SK-N-SH (cell line): ENCODE measurements at regions not wholly inside any gene's neighbourhood (a gene's known extent, or its start where the extent isn't known, plus 50 kb on each side); places are given as distances from the start of the nearest gene placed in this dataset.

Experiments
- CTCF ChIA-PET: fragments of 300-600, 350-600 bp; formaldehyde crosslinking; extraction: SDS; loops from one replicate; lab custom pipeline; 2021; lab: Yijun Ruan, JAX
- POLR2A ChIA-PET: fragments of 350-600 bp; sonication (Branson Sonifier 250); formaldehyde crosslinking; extraction: SDS; loops from one replicate; lab custom pipeline; 2020; ENCODE audit warnings: antibody characterized with exemption, inconsistent platforms; lab: Yijun Ruan, JAX
- DNase-seq: peaks from one replicate; pipeline ENCODE4 v3.0.0; 2012
- H2AFZ ChIP-seq: fragments of 200-600 bp; sonication (generic); 2 replicates; pipeline ENCODE4 v1.8.1; 2016; ENCODE audit warnings: antibody characterized with exemption, mild to moderate bottlenecking, low read depth
- H3F3A ChIP-seq: fragments of 200-600 bp; sonication (generic); replicated peaks from 2 replicates; pipeline ENCODE3; 2016; ENCODE audit warnings: antibody characterized with exemption, mild to moderate bottlenecking; ENCODE audit not compliant: insufficient read depth
- H3K27ac ChIP-seq, 2 experiments: fragments of 200-500 bp in 1 of 2; fragments of 200-600 bp in 1 of 2; sonication (Bioruptor generic) in 1 of 2; sonication (generic), shearing (Covaris generic) in 1 of 2; 2 replicates each; pipeline versions ENCODE4 v1.5.1 to v1.6.1; 2014 to 2016; ENCODE audit warnings: low read depth in 2 of 2, inconsistent platforms in 1 of 2, low read length in 1 of 2, mild to moderate bottlenecking in 1 of 2, mixed read lengths in 1 of 2
- H3K27me3 ChIP-seq: fragments of 200-600 bp; sonication (generic), shearing (Covaris generic); 2 replicates; pipeline ENCODE4 v1.6.1; 2016; ENCODE audit warnings: mixed run types; ENCODE audit not compliant: insufficient read depth
- H3K36me3 ChIP-seq, 2 experiments: fragments of 200-500 bp in 1 of 2; fragments of 200-600 bp in 1 of 2; sonication (Bioruptor generic) in 1 of 2; sonication (generic) in 1 of 2; replicated peaks in 1 of 2; 2 replicates each; pipeline versions ENCODE3 to v1.5.1; 2014 to 2016; ENCODE audit warnings: low read length in 1 of 2, mild to moderate bottlenecking in 1 of 2; ENCODE audit not compliant: insufficient read depth in 2 of 2, control insufficient read depth in 1 of 2
- H3K4me1 ChIP-seq, 2 experiments: fragments of 200-500 bp in 1 of 2; fragments of 200-600 bp in 1 of 2; sonication (Bioruptor generic) in 1 of 2; sonication (generic), shearing (Covaris generic) in 1 of 2; 2 replicates each; pipeline versions ENCODE4 v1.5.1 to v1.6.1; 2014 to 2016; ENCODE audit warnings: low read depth in 1 of 2, low read length in 1 of 2, mixed run types in 1 of 2; ENCODE audit not compliant: insufficient read depth in 2 of 2, control insufficient read depth in 1 of 2
- H3K4me2 ChIP-seq: fragments of 200-600 bp; sonication (generic), shearing (Covaris generic); 2 replicates; pipeline ENCODE4 v1.6.1; 2017; ENCODE audit warnings: mixed run types
- H3K4me3 ChIP-seq, 2 experiments: fragments of 200-500 bp in 1 of 2; fragments of 200-600 bp in 1 of 2; sonication (Bioruptor generic) in 1 of 2; sonication (generic), shearing (Covaris generic) in 1 of 2; 2 replicates each; pipeline versions ENCODE4 v1.5.1 to v1.8.1; 2014 to 2016; ENCODE audit warnings: low read depth in 2 of 2, inconsistent platforms in 1 of 2, low read length in 1 of 2, mild to moderate bottlenecking in 1 of 2, mixed read lengths in 1 of 2, moderate library complexity in 1 of 2
- H3K79me2 ChIP-seq: fragments of 200-600 bp; sonication (generic); 2 replicates; pipeline ENCODE4 v1.8.1; 2017; ENCODE audit warnings: mild to moderate bottlenecking; ENCODE audit not compliant: insufficient read depth
- H3K9ac ChIP-seq: fragments of 200-600 bp; sonication (generic); 2 replicates; pipeline ENCODE4 v1.6.1; 2017; ENCODE audit warnings: mixed run types
- H3K9me2 ChIP-seq: fragments of 200-600 bp; sonication (generic); 2 replicates; pipeline ENCODE4 v1.6.1; 2017; ENCODE audit warnings: mixed run types
- H3K9me3 ChIP-seq: fragments of 200-600 bp; sonication (generic); 2 replicates; pipeline ENCODE4 v1.6.1; 2017; ENCODE audit warnings: mixed run types, mild to moderate bottlenecking, moderate library complexity
- H4K20me1 ChIP-seq: fragments of 200-600 bp; sonication (generic); 2 replicates; pipeline ENCODE4 v1.6.1; 2017; ENCODE audit warnings: mild to moderate bottlenecking, mixed run types; ENCODE audit not compliant: insufficient read depth
- CHD2 ChIP-seq: fragments of 150-350 bp; IDR thresholded peaks from 2 replicates; pipeline ENCODE4 v1.6.1; 2018; ENCODE audit warnings: low read length; ENCODE audit not compliant: partially characterized antibody
- ELF1 ChIP-seq: IDR thresholded peaks from 2 replicates; pipeline ENCODE4 v1.4.0; 2012
- EP300 ChIP-seq, 2 experiments: IDR thresholded peaks; 2 replicates each; pipeline versions ENCODE4 v1.4.0 to v1.6.1; 2012; ENCODE audit warnings: borderline replicate concordance in 1 of 2, low read depth in 1 of 2, low read length in 1 of 2
- EZH2phosphoT487 ChIP-seq: fragments of 200-600 bp; sonication (generic); IDR thresholded peaks from 2 replicates; pipeline ENCODE4 v1.6.1; 2017; ENCODE audit warnings: low read depth, mixed run types, mild to moderate bottlenecking, antibody characterized with exemption, moderate library complexity, borderline replicate concordance
- FOXM1 ChIP-seq: IDR thresholded peaks from 2 replicates; pipeline ENCODE4 v1.4.0; 2012; ENCODE audit warnings: low read depth, mild to moderate bottlenecking
- MXI1 ChIP-seq: IDR thresholded peaks from 2 replicates; pipeline ENCODE4 v1.6.1; 2012; ENCODE audit warnings: mild to moderate bottlenecking, low read depth, low read length, improper control_type of control experiment
- NFIC ChIP-seq: IDR thresholded peaks from 2 replicates; pipeline ENCODE4 v1.4.0; 2012; ENCODE audit warnings: borderline replicate concordance
- NRF1 ChIP-seq: IDR thresholded peaks from 2 replicates; pipeline ENCODE4 v1.6.1; 2012; ENCODE audit warnings: low read depth, mild to moderate bottlenecking, low read length
- RCOR1 ChIP-seq: fragments of 150-350 bp; IDR thresholded peaks from 2 replicates; pipeline ENCODE4 v1.6.1; 2017; ENCODE audit warnings: antibody characterized with exemption, low read length
- RFX5 ChIP-seq: IDR thresholded peaks from 2 replicates; pipeline ENCODE4 v1.6.1; 2012; ENCODE audit warnings: mild to moderate bottlenecking, improper control_type of control experiment, low read length
- RXRA ChIP-seq: IDR thresholded peaks from 2 replicates; pipeline ENCODE4 v1.4.0; 2012; ENCODE audit warnings: low read depth, mild to moderate bottlenecking, borderline replicate concordance
- SIN3A ChIP-seq: IDR thresholded peaks from 2 replicates; pipeline ENCODE4 v1.6.1; 2012; ENCODE audit warnings: low read depth, mild to moderate bottlenecking, low read length, moderate library complexity, borderline replicate concordance
- TAF1 ChIP-seq: IDR thresholded peaks from 2 replicates; pipeline ENCODE4 v1.6.1; 2012; ENCODE audit warnings: low read depth, mild to moderate bottlenecking, low read length, moderate library complexity, borderline replicate concordance
- TEAD4 ChIP-seq: IDR thresholded peaks from 2 replicates; pipeline ENCODE4 v1.4.0; 2012; ENCODE audit warnings: mild to moderate bottlenecking, borderline replicate concordance; ENCODE audit not compliant: insufficient read depth
- YY1 ChIP-seq: IDR thresholded peaks from 2 replicates; pipeline ENCODE4 v1.4.0; 2012; ENCODE audit warnings: low read depth, mild to moderate bottlenecking
- WGBS: methylation state at CpG from one replicate; pipeline ENCODE4 v1.1.6; 2017; ENCODE audit warnings: low lambda C conversion rate; 5-methylcytosine and 5-hydroxymethylcytosine counted together
- TF ChIP-seq, protein P1 (sequence below): IDR thresholded peaks from 2 replicates; pipeline ENCODE4 v1.4.0; 2012; ENCODE audit warnings: low read depth, borderline replicate concordance
- TF ChIP-seq, protein P2 (sequence below): IDR thresholded peaks from 2 replicates; pipeline ENCODE4; 2012
- TF ChIP-seq, protein P3 (sequence below): fragments of 150-350 bp; IDR thresholded peaks from 2 replicates; pipeline ENCODE4 v1.6.1; 2017; ENCODE audit warnings: antibody characterized with exemption, low read length, low read depth, borderline replicate concordance
- TF ChIP-seq, protein P4 (sequence below): IDR thresholded peaks from 2 replicates; pipeline ENCODE4 v1.4.0; 2012; ENCODE audit warnings: low read depth
- TF ChIP-seq, protein P5 (sequence below): IDR thresholded peaks from 2 replicates; pipeline ENCODE4 v1.4.0; 2012; ENCODE audit warnings: low read depth, borderline replicate concordance

DNA sequence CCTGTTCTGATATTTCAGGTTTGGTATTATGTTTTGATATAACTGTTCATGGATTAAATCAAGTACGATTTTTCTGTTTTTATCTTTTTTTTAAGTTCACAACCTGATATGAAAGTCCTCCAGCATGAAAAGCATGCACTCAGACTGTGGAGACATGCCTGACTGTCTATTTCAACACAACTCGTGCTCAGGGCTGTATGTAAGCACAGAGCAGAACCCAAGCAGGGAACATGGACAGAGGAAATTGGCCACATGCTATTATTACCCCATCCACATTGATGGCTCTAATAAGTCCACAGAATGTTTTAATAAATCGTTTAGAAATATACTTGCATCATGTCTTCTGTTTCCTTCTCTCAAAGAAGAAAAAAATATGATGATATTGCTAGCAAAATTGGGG lies 730.4 kb downstream of the C6orf118 start:
- Histone ChIP-seq H3K4me3 (no peak overlapping the region), H3K27me3 (no peaks in the 10 kb centered on the region), H3K27ac (no peak overlapping the region), H3K79me2 (no peaks in the 10 kb centered on the region), H4K20me1 (no peaks in the 10 kb centered on the region), H3F3A (no peaks in the 10 kb centered on the region), H3K9me3 (no peaks in the 10 kb centered on the region; the same call in 1 of the 2 replicates), H3K36me3 (no peaks in the 10 kb centered on the region), H3K4me1 (no peaks in the 10 kb centered on the region), H3K9me2 (no peaks in the 10 kb centered on the region), H3K9ac (no peak overlapping the region), H3K4me2 (no peak overlapping the region), H2AFZ (no peak overlapping the region)
- WGBS, result 2% methylated on average over 3 of the region's 3 CpGs
- no peak for TF ChIP-seq SIN3A
- DNase-seq, result no peak
- ChIA-PET POLR2A (no interaction called here), CTCF (no interaction called here)

DNA sequence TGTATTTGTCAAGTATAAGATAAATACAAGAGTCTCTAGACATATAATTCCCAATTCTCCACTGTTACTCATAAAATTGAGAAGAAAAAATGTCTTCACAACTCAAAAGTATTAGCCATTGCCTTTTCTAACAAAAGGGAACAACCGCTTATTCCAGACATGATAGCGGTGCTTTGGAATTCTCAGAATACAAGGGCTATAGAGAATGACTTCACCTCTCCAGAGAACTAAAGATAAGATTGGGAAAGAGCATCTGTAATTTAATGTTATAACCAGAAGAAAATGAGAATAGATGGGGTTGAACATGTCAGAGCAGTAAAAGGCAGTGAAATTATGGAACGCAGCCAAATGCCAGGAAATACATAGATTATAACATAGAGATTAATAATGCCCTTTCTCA lies 730.8 kb downstream of the C6orf118 start:
- POLR2A ChIA-PET, result no interaction called here
- CTCF ChIA-PET, result no interaction called here
- Histone ChIP-seq H3K9me2 (no peaks in the 10 kb centered on the region), H3K4me2 (no peak overlapping the region), H3K36me3 (no peaks in the 10 kb centered on the region), H3K9me3 (no peaks in the 10 kb centered on the region; the same call in 1 of the 2 replicates), H2AFZ (no peak overlapping the region), H3K27ac (no peak overlapping the region), H3K79me2 (no peaks in the 10 kb centered on the region)
- 33% methylated on average over 3 of the region's 3 CpGs for WGBS
- no peak for TF ChIP-seq MXI1
- TF ChIP-seq, protein P1, sequence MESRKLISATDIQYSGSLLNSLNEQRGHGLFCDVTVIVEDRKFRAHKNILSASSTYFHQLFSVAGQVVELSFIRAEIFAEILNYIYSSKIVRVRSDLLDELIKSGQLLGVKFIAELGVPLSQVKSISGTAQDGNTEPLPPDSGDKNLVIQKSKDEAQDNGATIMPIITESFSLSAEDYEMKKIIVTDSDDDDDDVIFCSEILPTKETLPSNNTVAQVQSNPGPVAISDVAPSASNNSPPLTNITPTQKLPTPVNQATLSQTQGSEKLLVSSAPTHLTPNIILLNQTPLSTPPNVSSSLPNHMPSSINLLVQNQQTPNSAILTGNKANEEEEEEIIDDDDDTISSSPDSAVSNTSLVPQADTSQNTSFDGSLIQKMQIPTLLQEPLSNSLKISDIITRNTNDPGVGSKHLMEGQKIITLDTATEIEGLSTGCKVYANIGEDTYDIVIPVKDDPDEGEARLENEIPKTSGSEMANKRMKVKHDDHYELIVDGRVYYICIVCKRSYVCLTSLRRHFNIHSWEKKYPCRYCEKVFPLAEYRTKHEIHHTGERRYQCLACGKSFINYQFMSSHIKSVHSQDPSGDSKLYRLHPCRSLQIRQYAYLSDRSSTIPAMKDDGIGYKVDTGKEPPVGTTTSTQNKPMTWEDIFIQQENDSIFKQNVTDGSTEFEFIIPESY, result no peak
- TF ChIP-seq EP300 (IDR thresholded peaks at IDR 0.05; ENCODE audit: borderline replicate concordance in 1 of 2, low read depth in 1 of 2, low read length in 1 of 2), result no peak
- TF ChIP-seq NFIC, result no peak
- TF ChIP-seq EZH2phosphoT487, result no peak
- TF ChIP-seq, all 33 proteins: peak for 0
- Histone ChIP-seq H3K27me3 (no peaks in the 10 kb centered on the region), H3F3A (no peaks in the 10 kb centered on the region), H3K9ac (no peak overlapping the region), H3K4me1 (no peaks in the 10 kb centered on the region), H3K4me3 (no peak overlapping the region), H4K20me1 (no peaks in the 10 kb centered on the region)
- no peak for DNase-seq

DNA sequence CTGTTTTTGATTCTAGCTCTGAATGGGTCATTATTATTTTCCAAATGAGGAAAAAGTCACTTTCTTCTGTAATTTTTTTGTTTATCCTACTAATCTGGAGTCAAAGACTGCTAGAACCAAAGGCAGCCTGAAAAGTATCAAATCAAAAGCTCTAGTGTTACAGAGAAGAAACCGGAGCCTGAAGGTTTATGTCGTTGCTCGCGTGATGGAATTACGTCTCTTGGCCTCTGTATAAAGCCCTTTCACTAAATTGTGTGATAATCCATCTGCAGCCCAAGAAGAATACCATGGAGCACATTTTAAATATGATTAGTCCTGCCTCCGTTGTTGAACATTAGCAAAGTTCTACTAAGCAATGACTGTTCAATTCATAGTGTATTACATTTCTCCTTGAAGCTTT lies 738.6 kb downstream of the C6orf118 start:
- Histone ChIP-seq H3K27me3 (no peaks in the 10 kb centered on the region), H3K9me2 (no peaks in the 10 kb centered on the region), H3K9ac (no peak overlapping the region), H3K79me2 (no peaks in the 10 kb centered on the region), H3K9me3 (no peaks in the 10 kb centered on the region), H3K36me3 (no peaks in the 10 kb centered on the region), H3K4me1 (no peaks in the 10 kb centered on the region), H4K20me1 (no peaks in the 10 kb centered on the region), H3F3A (no peaks in the 10 kb centered on the region), H3K4me3 (no peak overlapping the region), H3K4me2 (no peak overlapping the region), H2AFZ (no peak overlapping the region), H3K27ac (no peak overlapping the region)
- WGBS, result 47% methylated on average over 6 of the region's 6 CpGs
- ChIA-PET POLR2A (no interaction called here), CTCF (no interaction called here)
- DNase-seq, result no peak
- TF ChIP-seq RXRA (no peak), CHD2 (no peak), TEAD4 (no peak), YY1 (no peak), NRF1 (no peak), FOXM1 (no peak), RCOR1 (no peak), RFX5 (no peak), ELF1 (no peak), TAF1 (no peak)
- TF ChIP-seq, protein P2, sequence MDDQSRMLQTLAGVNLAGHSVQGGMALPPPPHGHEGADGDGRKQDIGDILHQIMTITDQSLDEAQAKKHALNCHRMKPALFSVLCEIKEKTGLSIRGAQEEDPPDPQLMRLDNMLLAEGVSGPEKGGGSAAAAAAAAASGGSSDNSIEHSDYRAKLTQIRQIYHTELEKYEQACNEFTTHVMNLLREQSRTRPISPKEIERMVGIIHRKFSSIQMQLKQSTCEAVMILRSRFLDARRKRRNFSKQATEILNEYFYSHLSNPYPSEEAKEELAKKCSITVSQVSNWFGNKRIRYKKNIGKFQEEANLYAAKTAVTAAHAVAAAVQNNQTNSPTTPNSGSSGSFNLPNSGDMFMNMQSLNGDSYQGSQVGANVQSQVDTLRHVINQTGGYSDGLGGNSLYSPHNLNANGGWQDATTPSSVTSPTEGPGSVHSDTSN, result no peak
- TF ChIP-seq, protein P3, sequence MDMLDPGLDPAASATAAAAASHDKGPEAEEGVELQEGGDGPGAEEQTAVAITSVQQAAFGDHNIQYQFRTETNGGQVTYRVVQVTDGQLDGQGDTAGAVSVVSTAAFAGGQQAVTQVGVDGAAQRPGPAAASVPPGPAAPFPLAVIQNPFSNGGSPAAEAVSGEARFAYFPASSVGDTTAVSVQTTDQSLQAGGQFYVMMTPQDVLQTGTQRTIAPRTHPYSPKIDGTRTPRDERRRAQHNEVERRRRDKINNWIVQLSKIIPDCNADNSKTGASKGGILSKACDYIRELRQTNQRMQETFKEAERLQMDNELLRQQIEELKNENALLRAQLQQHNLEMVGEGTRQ, result no peak
- TF ChIP-seq, protein P4, sequence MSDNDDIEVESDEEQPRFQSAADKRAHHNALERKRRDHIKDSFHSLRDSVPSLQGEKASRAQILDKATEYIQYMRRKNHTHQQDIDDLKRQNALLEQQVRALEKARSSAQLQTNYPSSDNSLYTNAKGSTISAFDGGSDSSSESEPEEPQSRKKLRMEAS, result no peak
- TF ChIP-seq, protein P5, sequence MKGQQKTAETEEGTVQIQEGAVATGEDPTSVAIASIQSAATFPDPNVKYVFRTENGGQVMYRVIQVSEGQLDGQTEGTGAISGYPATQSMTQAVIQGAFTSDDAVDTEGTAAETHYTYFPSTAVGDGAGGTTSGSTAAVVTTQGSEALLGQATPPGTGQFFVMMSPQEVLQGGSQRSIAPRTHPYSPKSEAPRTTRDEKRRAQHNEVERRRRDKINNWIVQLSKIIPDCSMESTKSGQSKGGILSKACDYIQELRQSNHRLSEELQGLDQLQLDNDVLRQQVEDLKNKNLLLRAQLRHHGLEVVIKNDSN, result no peak
